Osteoblast (primary cell): ENCODE measurements at regions not wholly inside any gene's neighbourhood (a gene's known extent, or its start where the extent isn't known, plus 50 kb on each side); places are given as distances from the start of the nearest gene placed in this dataset.

Experiments used
- DNase-seq: peaks from one replicate; pipeline ENCODE4 v3.0.0; 2011; ENCODE audit warnings: low spot score, mixed read lengths; ENCODE audit not compliant: insufficient read length; ENCODE audit errors: missing footprints
- H2AFZ ChIP-seq: 2 replicates; pipeline ENCODE4 v1.6.0; 2011; ENCODE audit warnings: mild to moderate bottlenecking, low read length
- H3K27ac ChIP-seq: 2 replicates; pipeline ENCODE4 v1.5.1; 2011; ENCODE audit warnings: mild to moderate bottlenecking, low read depth, low read length, moderate library complexity
- H3K27me3 ChIP-seq: 2 replicates; pipeline ENCODE4 v1.6.0; 2012; ENCODE audit warnings: mild to moderate bottlenecking, control low read depth, inconsistent platforms, low read length, moderate library complexity; ENCODE audit not compliant: insufficient read depth
- H3K36me3 ChIP-seq: 2 replicates; pipeline ENCODE4 v1.5.1; 2011; ENCODE audit warnings: mild to moderate bottlenecking, low read length, control low read depth, moderate library complexity; ENCODE audit not compliant: insufficient read depth
- H3K4me1 ChIP-seq: 2 replicates; pipeline ENCODE4 v1.5.1; 2011; ENCODE audit warnings: mild to moderate bottlenecking, low read length, control low read depth, moderate library complexity; ENCODE audit not compliant: insufficient read depth
- H3K4me2 ChIP-seq: 2 replicates; pipeline ENCODE4 v1.6.0; 2011; ENCODE audit warnings: mild to moderate bottlenecking, low read length; ENCODE audit not compliant: insufficient read depth
- H3K4me3 ChIP-seq: fragments of 200-600 bp; sonication (generic); 3 replicates; pipeline ENCODE4 v1.5.1; 2012; ENCODE audit warnings: mild to moderate bottlenecking, low read length, inconsistent platforms; ENCODE audit not compliant: insufficient read depth
- H3K79me2 ChIP-seq: 2 replicates; pipeline ENCODE4 v1.6.0; 2012; ENCODE audit warnings: mild to moderate bottlenecking, low read length, control low read depth, inconsistent platforms; ENCODE audit not compliant: insufficient read depth
- H3K9me3 ChIP-seq: 2 replicates; pipeline ENCODE4 v1.5.1; 2011; ENCODE audit warnings: low read depth, low read length, control low read depth
- H4K20me1 ChIP-seq: 2 replicates; pipeline ENCODE4 v1.6.0; 2012; ENCODE audit warnings: mild to moderate bottlenecking, low read length, control low read depth; ENCODE audit not compliant: insufficient read depth
- TF ChIP-seq, protein P1 (sequence below): IDR thresholded peaks from 2 replicates; pipeline ENCODE4 v1.5.1; 2011; ENCODE audit warnings: mild to moderate bottlenecking, low read depth, low read length, moderate library complexity; ENCODE audit errors: extremely low read depth

GRCh38 chr12:67752226-67752732 is 103.7 kb downstream of the DYRK2 start:
- H3K79me2 ChIP-seq: no peaks in the 10 kb centered on the region
- H3K36me3 ChIP-seq: no peaks in the 10 kb centered on the region
- no peaks in the 10 kb centered on the region for H3K9me3 ChIP-seq
- no peak for DNase-seq
- H3K27ac ChIP-seq: no peak overlapping the region
- no peak overlapping the region for H3K4me3 ChIP-seq
- no peak overlapping the region for H3K4me2 ChIP-seq
- TF ChIP-seq, protein P1, sequence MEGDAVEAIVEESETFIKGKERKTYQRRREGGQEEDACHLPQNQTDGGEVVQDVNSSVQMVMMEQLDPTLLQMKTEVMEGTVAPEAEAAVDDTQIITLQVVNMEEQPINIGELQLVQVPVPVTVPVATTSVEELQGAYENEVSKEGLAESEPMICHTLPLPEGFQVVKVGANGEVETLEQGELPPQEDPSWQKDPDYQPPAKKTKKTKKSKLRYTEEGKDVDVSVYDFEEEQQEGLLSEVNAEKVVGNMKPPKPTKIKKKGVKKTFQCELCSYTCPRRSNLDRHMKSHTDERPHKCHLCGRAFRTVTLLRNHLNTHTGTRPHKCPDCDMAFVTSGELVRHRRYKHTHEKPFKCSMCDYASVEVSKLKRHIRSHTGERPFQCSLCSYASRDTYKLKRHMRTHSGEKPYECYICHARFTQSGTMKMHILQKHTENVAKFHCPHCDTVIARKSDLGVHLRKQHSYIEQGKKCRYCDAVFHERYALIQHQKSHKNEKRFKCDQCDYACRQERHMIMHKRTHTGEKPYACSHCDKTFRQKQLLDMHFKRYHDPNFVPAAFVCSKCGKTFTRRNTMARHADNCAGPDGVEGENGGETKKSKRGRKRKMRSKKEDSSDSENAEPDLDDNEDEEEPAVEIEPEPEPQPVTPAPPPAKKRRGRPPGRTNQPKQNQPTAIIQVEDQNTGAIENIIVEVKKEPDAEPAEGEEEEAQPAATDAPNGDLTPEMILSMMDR: no peak
- no peaks in the 10 kb centered on the region for H4K20me1 ChIP-seq
- H2AFZ ChIP-seq: no peak overlapping the region
- no peaks in the 10 kb centered on the region for H3K27me3 ChIP-seq
- peaks cover 16% of the 10 kb centered on the region for H3K4me1 ChIP-seq

GRCh38 chr12:67754933-67755697 is 106.6 kb downstream of the DYRK2 start:
- no peak for DNase-seq
- no peaks in the 10 kb centered on the region for H3K36me3 ChIP-seq
- no peaks in the 10 kb centered on the region for H3K79me2 ChIP-seq
- H3K9me3 ChIP-seq: no peaks in the 10 kb centered on the region
- no peak overlapping the region for H3K4me2 ChIP-seq
- TF ChIP-seq, protein P1: no peak
- H2AFZ ChIP-seq: no peak overlapping the region
- no peak overlapping the region for H3K27ac ChIP-seq
- no peaks in the 10 kb centered on the region for H4K20me1 ChIP-seq
- no peaks in the 10 kb centered on the region for H3K27me3 ChIP-seq
- no peak overlapping the region for H3K4me3 ChIP-seq
- no peaks in the 10 kb centered on the region for H3K4me1 ChIP-seq

GRCh38 chr12:67757651-67758050 is 109.1 kb downstream of the DYRK2 start:
- Histone ChIP-seq H3K79me2 (no peaks in the 10 kb centered on the region), H3K27me3 (no peaks in the 10 kb centered on the region), H4K20me1 (no peaks in the 10 kb centered on the region), H3K36me3 (no peaks in the 10 kb centered on the region), H2AFZ (no peak overlapping the region), H3K9me3 (no peaks in the 10 kb centered on the region), H3K4me1 (no peaks in the 10 kb centered on the region), H3K27ac (no peak overlapping the region), H3K4me3 (no peak overlapping the region), H3K4me2 (no peak overlapping the region)
- TF ChIP-seq, protein P1: no peak
- no peak for DNase-seq

- H3K4me1 ChIP-seq: no peaks in the 10 kb centered on the region
- H3K4me3 ChIP-seq: no peak overlapping the region
- no peaks in the 10 kb centered on the region for H3K36me3 ChIP-seq
- H3K9me3 ChIP-seq: no peaks in the 10 kb centered on the region
- DNase-seq: no peak
- no peak overlapping the region for H2AFZ ChIP-seq
- H3K27me3 ChIP-seq: no peaks in the 10 kb centered on the region
- no peak overlapping the region for H3K27ac ChIP-seq
- H4K20me1 ChIP-seq: no peaks in the 10 kb centered on the region
- no peak overlapping the region for H3K4me2 ChIP-seq
- TF ChIP-seq, protein P1: no peak
- H3K79me2 ChIP-seq: no peaks in the 10 kb centered on the region
Measured at GRCh38 chr12:67758119-67758518, 109.6 kb downstream of the DYRK2 start.
